Prostate gland (tissue), 2 donors: ENCODE measurements at regions not wholly inside any gene's neighbourhood (a gene's known extent, or its start where the extent isn't known, plus 50 kb on each side); places are given as distances from the start of the nearest gene placed in this dataset.
"Not testable (repeated sequence)": the region's sequence is repeated elsewhere in the genome, so short reads cannot be mapped to it uniquely, and the experiment has no call there.

Source experiments
- DNase-seq: peaks from one replicate; pipeline ENCODE4 v3.0.0-alpha.2; 2019; ENCODE audit warnings: low spot score
- H3K27ac ChIP-seq, 2 donors: fragments of 200-600 bp; sonication (generic); 2 replicates each; pipeline ENCODE4 v1.5.1; 2017 to 2019
- H3K27me3 ChIP-seq: fragments of 200-600 bp; sonication (generic); replicated peaks from 2 replicates; pipeline ENCODE4 v1.5.1; 2019; ENCODE audit not compliant: insufficient read depth
- H3K36me3 ChIP-seq, 2 donors: fragments of 200-600 bp; sonication (generic); 1 replicate in 1 of 2; 2 replicates in 1 of 2; pipeline versions ENCODE4 v1.5.1 to v1.8.1; 2017 to 2019
- H3K4me1 ChIP-seq: fragments of 200-600 bp; sonication (generic); replicated peaks from 2 replicates; pipeline ENCODE4 v1.5.1; 2019
- H3K4me3 ChIP-seq, 2 donors: fragments of 200-600 bp; sonication (generic); 2 replicates each; pipeline ENCODE4 v1.5.1; 2017 to 2019
- H3K9me3 ChIP-seq: fragments of 200-600 bp; sonication (generic); 2 replicates; pipeline ENCODE4 v1.5.1; 2017
- POLR2A ChIP-seq: fragments of 450-650 bp; IDR thresholded peaks from one replicate; pipeline ENCODE4 v1.6.1; 2016; ENCODE audit warnings: antibody characterized with exemption, mild to moderate bottlenecking
- POLR2AphosphoS5 ChIP-seq: sonication (generic); formaldehyde crosslinking; IDR thresholded peaks from one replicate; pipeline ENCODE4 v1.6.1; 2017; ENCODE audit warnings: antibody characterized with exemption
- WGBS: methylation state at CpG from one replicate; pipeline ENCODE4 v1.1.5; 2018; 5-methylcytosine and 5-hydroxymethylcytosine counted together
- intact Hi-C: fragments of 100-400 bp; cut with DNase I; formaldehyde crosslinking; loops from one replicate; pipeline ENCODE4 v1.14.2; 2022
- TF ChIP-seq, protein P1 (sequence below), 4 experiments: fragments of 200-600 bp in 2 of 4; fragments of 450-650 bp in 2 of 4; sonication (generic) in 2 of 4; IDR thresholded peaks; 1 replicate in 3 of 4; 2 replicates in 1 of 4; pipeline ENCODE4 v1.5.1; 2016 to 2019; ENCODE audit warnings: antibody characterized with exemption in 4 of 4, mild to moderate bottlenecking in 2 of 4, moderate library complexity in 2 of 4

DNA sequence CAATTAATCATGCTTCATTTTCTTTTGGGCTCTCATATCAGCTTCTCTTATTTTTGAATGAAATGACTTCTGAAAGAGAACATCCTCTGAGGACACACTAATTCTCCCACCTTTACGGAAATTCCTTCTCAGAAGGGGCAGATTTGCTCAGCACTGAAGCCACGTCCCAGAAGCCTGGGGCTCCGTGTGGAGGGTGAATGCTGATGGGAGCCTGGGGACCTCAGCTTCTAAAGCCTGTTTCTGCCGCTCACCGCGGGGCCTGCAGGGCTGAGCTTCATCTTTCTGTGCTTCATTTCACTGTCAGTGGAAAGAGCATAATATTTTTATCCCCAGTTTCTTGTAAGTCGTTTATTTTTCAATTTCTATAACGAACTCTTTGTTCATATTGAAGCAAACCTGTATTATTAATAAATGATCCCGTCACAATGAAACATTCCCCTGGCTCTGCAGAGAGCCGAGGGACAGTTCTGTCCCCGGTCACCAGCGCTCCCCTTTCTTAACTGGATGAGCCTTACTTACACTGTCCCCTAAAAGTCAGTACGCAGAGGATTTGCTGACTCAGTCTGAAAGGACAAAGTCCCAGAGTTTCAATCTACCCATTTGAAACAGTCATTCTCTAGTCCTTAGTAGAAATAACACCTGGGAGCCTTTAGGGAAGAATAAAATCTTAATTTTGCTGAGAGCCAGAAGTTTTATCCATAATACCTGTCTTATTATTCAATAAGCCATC is 364.6 kb upstream of the FAT1 start:
- intact Hi-C loops = no loop called here
- WGBS = 73% methylated on average over 13 of the region's 13 CpGs
- Histone ChIP-seq H3K27me3 (no peaks in the 10 kb centered on the region), H3K4me3 (no peak overlapping the region), H3K27ac (no peak overlapping the region), H3K4me1 (no peaks in the 10 kb centered on the region), H3K36me3 (no peaks in the 10 kb centered on the region), H3K9me3 (no peaks in the 10 kb centered on the region)
- DNase-seq = no peak
- TF ChIP-seq, protein P1, sequence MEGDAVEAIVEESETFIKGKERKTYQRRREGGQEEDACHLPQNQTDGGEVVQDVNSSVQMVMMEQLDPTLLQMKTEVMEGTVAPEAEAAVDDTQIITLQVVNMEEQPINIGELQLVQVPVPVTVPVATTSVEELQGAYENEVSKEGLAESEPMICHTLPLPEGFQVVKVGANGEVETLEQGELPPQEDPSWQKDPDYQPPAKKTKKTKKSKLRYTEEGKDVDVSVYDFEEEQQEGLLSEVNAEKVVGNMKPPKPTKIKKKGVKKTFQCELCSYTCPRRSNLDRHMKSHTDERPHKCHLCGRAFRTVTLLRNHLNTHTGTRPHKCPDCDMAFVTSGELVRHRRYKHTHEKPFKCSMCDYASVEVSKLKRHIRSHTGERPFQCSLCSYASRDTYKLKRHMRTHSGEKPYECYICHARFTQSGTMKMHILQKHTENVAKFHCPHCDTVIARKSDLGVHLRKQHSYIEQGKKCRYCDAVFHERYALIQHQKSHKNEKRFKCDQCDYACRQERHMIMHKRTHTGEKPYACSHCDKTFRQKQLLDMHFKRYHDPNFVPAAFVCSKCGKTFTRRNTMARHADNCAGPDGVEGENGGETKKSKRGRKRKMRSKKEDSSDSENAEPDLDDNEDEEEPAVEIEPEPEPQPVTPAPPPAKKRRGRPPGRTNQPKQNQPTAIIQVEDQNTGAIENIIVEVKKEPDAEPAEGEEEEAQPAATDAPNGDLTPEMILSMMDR (IDR thresholded peaks at IDR 0.05) = no peak
- TF ChIP-seq POLR2A (no peak), POLR2AphosphoS5 (no peak)

DNA sequence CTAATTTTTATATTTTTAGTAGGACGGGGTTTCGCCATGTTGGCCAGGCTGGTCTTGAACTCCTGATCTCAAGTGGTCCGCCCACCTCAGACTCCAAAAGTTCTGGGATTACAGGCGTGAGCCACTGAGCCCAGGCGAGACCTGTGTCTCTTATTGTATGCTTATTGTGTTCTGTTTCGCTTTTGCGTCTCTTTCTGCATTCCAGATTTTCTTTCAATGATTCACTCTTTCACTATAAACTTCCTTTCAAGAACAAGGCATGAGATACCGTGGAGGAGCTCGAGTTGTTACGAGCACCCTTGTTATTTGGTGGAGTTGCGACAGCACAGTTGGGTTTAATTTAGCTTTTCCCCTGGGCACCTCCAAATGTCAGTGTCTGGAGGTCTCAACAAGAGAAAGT is 366.7 kb upstream of the FAT1 start:
- Histone ChIP-seq H3K4me1 (no peaks in the 10 kb centered on the region), H3K4me3 (no peak overlapping the region), H3K27me3 (no peaks in the 10 kb centered on the region), H3K27ac (no peak overlapping the region), H3K9me3 (no peaks in the 10 kb centered on the region), H3K36me3 (no peaks in the 10 kb centered on the region)
- no peak for TF ChIP-seq POLR2AphosphoS5
- TF ChIP-seq POLR2A = no peak
- TF ChIP-seq, protein P1 (IDR thresholded peaks at IDR 0.05) = no peak
- no peak for DNase-seq
- WGBS = 92% methylated on average over 11 of the region's 11 CpGs
- intact Hi-C loops = no loop called here

DNA sequence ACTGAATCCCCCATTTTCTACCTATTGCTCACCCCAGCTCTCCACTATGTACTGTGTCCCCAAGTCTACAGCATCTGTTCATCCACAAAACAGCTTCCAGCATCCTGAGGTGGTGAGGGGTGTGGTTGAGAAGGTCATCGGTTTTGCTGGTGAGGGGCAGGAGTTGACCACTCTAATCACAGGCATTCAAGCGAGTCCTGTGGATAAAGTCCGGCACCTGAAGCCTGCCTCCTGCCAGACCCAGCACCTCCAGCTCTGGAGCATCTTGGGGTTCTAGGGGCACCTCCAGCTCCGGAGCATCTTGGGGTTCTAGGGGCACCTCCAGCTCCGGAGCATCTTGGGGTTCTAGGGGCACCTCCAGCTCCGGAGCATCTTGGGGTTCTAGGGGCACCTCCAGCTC is 367.2 kb upstream of the FAT1 start:
- H3K4me3 ChIP-seq, H3K9me3 ChIP-seq, H3K27me3 ChIP-seq, H3K36me3 ChIP-seq, DNase-seq, H3K27ac ChIP-seq, H3K4me1 ChIP-seq, intact Hi-C loops: not testable (repeated sequence)
- WGBS = 97% methylated on average over 3 of the region's 6 CpGs

DNA sequence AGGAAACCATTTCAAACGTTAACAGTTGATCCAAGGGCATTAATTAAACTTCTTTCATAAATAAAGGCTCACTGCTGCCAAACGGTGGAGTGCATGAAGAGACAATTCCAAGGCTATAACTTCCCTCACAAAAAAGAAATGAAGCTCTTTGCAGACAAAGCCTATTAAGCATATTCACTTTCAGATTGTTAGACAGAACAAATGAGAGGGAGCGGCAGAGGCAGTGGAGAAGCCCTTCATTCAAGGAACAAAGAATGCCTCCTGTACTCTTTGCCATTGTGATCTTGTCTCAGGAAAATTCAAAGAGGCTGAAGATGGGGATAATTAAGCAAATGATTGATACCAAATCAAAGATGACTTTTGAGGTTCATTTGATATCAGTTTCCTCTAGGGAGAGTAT is 370.5 kb upstream of the FAT1 start:
- TF ChIP-seq POLR2AphosphoS5 (no peak), POLR2A (no peak)
- TF ChIP-seq, protein P1 (IDR thresholded peaks at IDR 0.05) = no peak
- WGBS = 37% methylated on average over 3 of the region's 3 CpGs

DNA sequence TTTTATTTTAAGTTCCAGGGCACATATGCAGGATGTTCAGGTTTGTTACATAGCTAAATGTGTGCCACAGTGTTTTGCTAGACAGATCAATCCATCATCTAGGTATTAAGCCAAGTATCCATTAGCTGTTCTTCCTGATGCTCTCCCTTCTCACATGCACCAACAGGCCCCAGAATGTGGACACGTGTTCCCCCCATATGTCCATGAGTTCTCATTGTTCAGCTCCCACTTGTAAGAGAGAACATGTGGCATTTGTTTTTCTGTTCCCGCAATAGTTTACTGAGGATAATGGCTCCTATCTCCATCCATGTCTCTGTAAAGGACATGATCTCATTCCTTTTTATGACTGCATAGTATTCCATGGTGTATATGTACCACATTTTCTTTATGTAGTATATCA is 374.8 kb upstream of the FAT1 start:
- no peaks in the 10 kb centered on the region for H3K4me1 ChIP-seq
- no peak overlapping the region for H3K27ac ChIP-seq
- TF ChIP-seq POLR2A (no peak), POLR2AphosphoS5 (no peak)
- TF ChIP-seq, protein P1 (IDR thresholded peaks at IDR 0.05) = no peak
- H3K9me3 ChIP-seq = no peaks in the 10 kb centered on the region
- 45% methylated on average over 2 of the region's 2 CpGs for WGBS
- intact Hi-C loops = no loop called here
- no peaks in the 10 kb centered on the region for H3K27me3 ChIP-seq
- DNase-seq = no peak
- H3K36me3 ChIP-seq = no peaks in the 10 kb centered on the region
- no peak overlapping the region for H3K4me3 ChIP-seq

More for the DNA sequence above, 370.5 kb upstream of the FAT1 start:
- Histone ChIP-seq H3K27me3 (no peaks in the 10 kb centered on the region), H3K4me1 (no peaks in the 10 kb centered on the region), H3K9me3 (no peaks in the 10 kb centered on the region), H3K36me3 (no peaks in the 10 kb centered on the region), H3K27ac (no peak overlapping the region), H3K4me3 (no peak overlapping the region)
- intact Hi-C loops = no loop called here
- DNase-seq = no peak
